ENCODE measurements at regions not wholly inside any gene's neighbourhood (a gene's known extent, or its start where the extent isn't known, plus 50 kb on each side); places are given as distances from the start of the nearest gene placed in this dataset.
A peak's percentile ranks its signal among the peaks of the same experiment; 100 is the strongest.

DNA sequence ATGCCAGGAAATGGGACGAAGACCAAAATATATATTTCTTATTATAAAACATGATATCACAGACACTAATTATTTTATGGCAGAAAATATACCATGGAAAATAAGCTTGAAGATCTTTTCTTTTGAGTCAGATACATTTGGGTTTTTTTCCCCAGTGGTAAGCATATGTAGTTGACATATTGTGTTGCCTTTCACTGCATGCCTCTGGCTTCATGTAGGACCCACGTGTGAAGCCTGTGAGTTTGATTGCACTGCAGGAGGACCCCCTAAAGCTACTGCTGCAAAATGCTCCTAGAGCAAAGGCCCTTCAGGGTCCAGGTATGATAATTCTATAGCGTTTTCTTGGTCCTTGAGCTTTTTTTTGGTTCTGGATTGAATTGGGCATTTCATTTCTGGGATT lies 190.7 kb upstream of the KIRREL3 start:
- no peaks in the 10 kb centered on the region for H3K4me1 Mint-ChIP-seq
- ATAC-seq (no peak), DNase-seq (no peak)
- POLR2A ChIA-PET, result no interaction called here
- peaks cover 0 to 27% (median under 1%) of the 10 kb centered on the region in 5 donors for H3K27me3 Mint-ChIP-seq
- H3K9me3 Mint-ChIP-seq, result peaks cover 0 to 14% (median 0%) of the 10 kb centered on the region in 9 donors
- no peaks in the 10 kb centered on the region for H3K36me3 Mint-ChIP-seq
- H3K27ac Mint-ChIP-seq, result no peak overlapping the region
- H3K4me3 Mint-ChIP-seq, result no peak overlapping the region

DNA sequence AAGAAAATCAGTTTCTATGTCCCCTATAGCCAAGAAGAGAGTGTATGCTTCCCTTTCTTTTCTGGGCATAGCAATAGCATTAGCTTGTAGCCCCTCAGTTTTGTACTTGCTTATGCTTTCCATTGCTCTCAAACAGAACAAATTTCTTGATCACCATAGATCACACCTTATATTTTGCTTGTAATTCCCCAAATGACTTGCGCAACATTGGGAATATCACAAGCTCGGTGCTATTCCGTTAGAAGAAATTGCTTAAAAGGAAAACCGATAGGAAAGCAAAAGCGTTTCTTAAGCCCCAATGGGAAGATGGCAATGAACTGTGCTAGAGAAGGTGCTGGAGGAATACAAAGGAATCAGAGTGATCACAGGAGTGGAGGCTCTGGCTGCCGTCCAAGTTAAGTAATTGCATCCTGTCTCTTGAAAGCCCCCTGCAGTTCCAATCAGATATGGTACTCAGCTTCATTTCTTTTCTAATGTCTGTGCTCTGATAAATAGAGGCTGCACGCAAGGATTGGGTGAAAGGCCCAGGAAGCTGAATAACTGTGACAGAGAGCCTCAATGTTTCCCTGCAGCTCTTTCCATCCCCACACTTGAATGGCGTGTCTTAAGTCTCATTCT lies 182.1 kb upstream of the KIRREL3 start:
- no peaks in the 10 kb centered on the region for H3K36me3 Mint-ChIP-seq
- H3K27me3 Mint-ChIP-seq, result peaks cover 0 to 8% (median 0%) of the 10 kb centered on the region in 5 donors
- no peak for ATAC-seq
- no peak overlapping the region for H3K27ac Mint-ChIP-seq
- DNase-seq, result no peak
- peaks cover 0 to 9% (median 0%) of the 10 kb centered on the region in 9 donors for H3K9me3 Mint-ChIP-seq
- no peaks in the 10 kb centered on the region for H3K4me1 Mint-ChIP-seq
- POLR2A ChIA-PET, result no interaction called here
- H3K4me3 Mint-ChIP-seq, result no peak overlapping the region

DNA sequence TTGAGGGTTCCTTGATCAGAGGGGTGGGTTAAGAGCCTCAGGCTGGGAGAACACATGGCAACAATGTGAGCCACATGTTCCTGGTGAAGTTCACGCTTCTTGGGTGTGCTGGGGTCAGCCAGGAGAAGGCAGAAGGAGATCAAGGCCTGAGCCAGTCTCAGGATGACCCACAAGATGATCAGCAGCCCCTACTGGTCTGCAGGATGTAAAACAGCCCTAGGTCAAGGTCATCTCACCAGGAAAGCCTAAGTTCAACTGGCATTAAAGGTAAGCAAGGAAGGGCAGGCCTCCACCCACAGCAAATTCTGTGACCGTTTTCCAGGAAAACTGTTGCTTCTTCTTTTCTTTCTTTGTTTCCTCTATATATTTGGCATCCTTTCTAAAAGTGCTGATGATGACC lies 156.7 kb upstream of the KIRREL3 start:
- POLR2A ChIA-PET, result no interaction called here
- H3K9me3 Mint-ChIP-seq, result peaks cover 0 to 2% (median 0%) of the 10 kb centered on the region in 9 donors
- no peak overlapping the region for H3K4me3 Mint-ChIP-seq
- no peaks in the 10 kb centered on the region for H3K4me1 Mint-ChIP-seq
- DNase-seq, result no peak
- no peak for ATAC-seq
- peaks cover 0 to 1% (median 0%) of the 10 kb centered on the region in 5 donors for H3K27me3 Mint-ChIP-seq
- no peaks in the 10 kb centered on the region for H3K36me3 Mint-ChIP-seq
- H3K27ac Mint-ChIP-seq, result no peak overlapping the region

DNA sequence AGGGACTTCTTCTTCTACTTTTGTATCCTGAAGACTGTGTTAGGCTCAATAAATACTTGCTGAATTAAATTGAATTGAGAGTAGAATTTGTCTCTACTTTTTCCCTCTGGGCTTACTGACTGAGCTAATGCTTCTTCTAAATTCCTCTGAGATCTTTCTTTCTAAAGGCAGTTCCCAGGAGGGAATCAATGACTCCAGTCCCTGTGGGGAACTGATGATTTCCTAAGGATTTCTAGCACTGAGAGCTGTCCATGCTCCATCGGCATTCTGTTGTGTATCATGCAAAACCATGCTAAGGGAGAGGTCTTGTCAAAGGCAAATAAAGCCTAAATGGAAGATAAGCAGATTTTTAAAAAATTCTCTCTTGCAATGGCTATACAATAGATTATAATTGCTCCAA lies 148.8 kb upstream of the KIRREL3 start:
- no peak overlapping the region for H3K4me3 Mint-ChIP-seq
- POLR2A ChIA-PET, result no interaction called here
- H3K36me3 Mint-ChIP-seq, result no peaks in the 10 kb centered on the region
- DNase-seq, result no peak
- H3K27ac Mint-ChIP-seq, result no peak overlapping the region
- H3K9me3 Mint-ChIP-seq, result peaks cover 0 to 2% (median 0%) of the 10 kb centered on the region in 9 donors
- ATAC-seq, result no peak
- H3K4me1 Mint-ChIP-seq, result no peaks in the 10 kb centered on the region
- H3K27me3 Mint-ChIP-seq, result peaks cover 0 to 1% (median 0%) of the 10 kb centered on the region in 5 donors

DNA sequence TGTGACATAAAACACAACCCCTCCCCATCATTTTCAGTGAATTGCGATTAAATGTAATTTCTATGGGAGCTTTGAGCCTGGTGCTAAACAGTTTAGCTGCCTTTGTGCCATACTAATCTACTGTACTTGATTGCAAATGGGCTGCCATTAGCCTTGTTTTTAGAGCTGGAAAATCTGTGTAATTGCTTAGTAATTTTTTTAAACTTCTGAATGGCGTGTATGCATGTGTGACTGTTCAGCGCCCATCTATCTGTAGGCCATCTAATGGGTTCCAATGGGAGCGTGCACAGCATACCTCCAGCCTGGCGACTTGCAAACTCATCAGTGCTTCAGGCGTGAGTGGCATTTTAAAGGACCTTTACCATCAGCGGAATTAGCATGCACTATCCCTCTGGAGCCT lies 142.7 kb upstream of the KIRREL3 start:
- no peaks in the 10 kb centered on the region for H3K4me1 Mint-ChIP-seq
- no peak for DNase-seq
- no peaks in the 10 kb centered on the region for H3K36me3 Mint-ChIP-seq
- peaks cover 0 to 2% (median 0%) of the 10 kb centered on the region in 9 donors for H3K9me3 Mint-ChIP-seq
- H3K27ac Mint-ChIP-seq, result no peak overlapping the region
- no peak overlapping the region for H3K4me3 Mint-ChIP-seq
- POLR2A ChIA-PET, result no interaction called here
- no peak for ATAC-seq
- H3K27me3 Mint-ChIP-seq, result peaks cover 0 to 4% (median 1%) of the 10 kb centered on the region in 5 donors

DNA sequence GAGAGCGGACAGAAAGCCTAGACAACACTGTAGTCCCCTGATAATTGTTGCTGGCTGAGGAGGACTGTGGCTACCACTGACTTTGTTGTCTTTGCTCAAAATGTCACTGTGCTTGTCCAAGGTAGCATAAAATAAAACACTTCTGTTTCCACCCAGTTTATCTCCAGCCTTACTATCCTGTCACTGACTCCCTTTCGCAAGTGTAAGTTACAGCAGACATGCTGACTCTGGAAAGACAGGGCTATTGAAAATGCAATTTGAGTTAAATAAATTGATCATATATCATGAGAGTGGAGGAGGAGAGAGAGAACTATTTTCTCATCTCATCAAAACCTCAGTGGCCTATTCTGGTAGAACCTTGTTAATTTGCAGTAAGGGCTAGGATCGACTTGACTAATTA lies 138.0 kb upstream of the KIRREL3 start:
- ATAC-seq, result no peak
- Mint-ChIP-seq H3K9me3 (peaks cover 0 to 8% (median 0%) of the 10 kb centered on the region in 9 donors), H3K4me1 (no peaks in the 10 kb centered on the region), H3K27me3 (peaks cover 0 to 4% (median 1%) of the 10 kb centered on the region in 5 donors), H3K4me3 (no peak overlapping the region), H3K27ac (no peak overlapping the region), H3K36me3 (no peaks in the 10 kb centered on the region)
- no peak for DNase-seq
- POLR2A ChIA-PET, result no interaction called here

DNA sequence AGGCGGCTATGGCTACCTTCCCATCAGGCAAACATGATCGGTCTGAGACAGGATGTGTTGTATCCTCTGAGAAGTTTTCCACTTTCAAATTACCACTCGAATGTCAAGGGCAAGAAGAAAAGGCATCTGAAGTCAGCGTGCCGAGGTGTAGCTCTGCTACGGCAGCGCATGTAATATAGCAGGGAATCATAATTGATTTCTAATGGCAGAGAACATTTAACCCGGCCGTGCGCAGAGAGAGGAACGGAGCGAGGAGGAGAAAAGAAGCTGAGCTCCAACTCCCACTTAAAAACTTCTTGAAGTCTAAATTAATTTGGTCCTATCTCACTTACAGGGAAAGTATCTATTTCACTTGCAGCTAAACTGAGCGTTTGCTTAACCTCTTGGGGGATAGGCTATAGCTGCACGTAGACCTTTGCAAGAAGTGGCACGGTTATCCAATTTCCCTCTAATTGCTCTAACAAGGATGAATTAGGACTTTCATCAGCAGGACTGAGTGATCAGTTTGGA lies 137.3 kb upstream of the KIRREL3 start:
- no peak for DNase-seq
- Mint-ChIP-seq H3K27ac (peak overlapping the region in 1 of 10 donors; percentile 20), H3K9me3 (peaks cover 0 to 16% (median 0%) of the 10 kb centered on the region in 9 donors), H3K4me3 (no peak overlapping the region), H3K27me3 (peaks cover 0 to 4% (median 1%) of the 10 kb centered on the region in 5 donors), H3K4me1 (no peaks in the 10 kb centered on the region), H3K36me3 (no peaks in the 10 kb centered on the region)
- ATAC-seq, result no peak
- POLR2A ChIA-PET, result no interaction called here

DNA sequence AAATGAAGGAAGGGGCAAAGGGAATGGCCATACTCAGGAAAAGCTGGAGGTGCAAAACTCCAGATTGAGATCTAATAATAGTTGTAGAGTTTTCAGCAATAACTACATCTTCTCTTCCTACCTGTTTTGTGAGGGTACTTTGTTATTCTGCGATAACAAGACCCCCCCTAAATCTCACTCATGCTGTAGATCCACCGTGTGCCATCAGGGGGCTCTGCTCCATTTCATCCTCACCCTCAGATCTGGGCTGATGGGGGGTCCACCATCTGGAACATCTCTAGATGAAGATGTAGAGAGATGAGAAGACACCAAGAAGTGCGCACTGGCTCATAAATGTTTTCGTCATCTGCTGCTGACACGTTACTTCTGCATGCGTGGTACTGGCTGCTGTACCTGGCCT lies 135.9 kb upstream of the KIRREL3 start:
- H3K9me3 Mint-ChIP-seq, result peaks cover 0 to 17% (median 0%) of the 10 kb centered on the region in 9 donors
- peaks cover 0 to 4% (median 2%) of the 10 kb centered on the region in 5 donors for H3K27me3 Mint-ChIP-seq
- H3K36me3 Mint-ChIP-seq, result no peaks in the 10 kb centered on the region
- H3K27ac Mint-ChIP-seq, result no peak overlapping the region
- POLR2A ChIA-PET, result no interaction called here
- H3K4me1 Mint-ChIP-seq, result no peaks in the 10 kb centered on the region
- ATAC-seq (no peak), DNase-seq (no peak)
- H3K4me3 Mint-ChIP-seq, result no peak overlapping the region

DNA sequence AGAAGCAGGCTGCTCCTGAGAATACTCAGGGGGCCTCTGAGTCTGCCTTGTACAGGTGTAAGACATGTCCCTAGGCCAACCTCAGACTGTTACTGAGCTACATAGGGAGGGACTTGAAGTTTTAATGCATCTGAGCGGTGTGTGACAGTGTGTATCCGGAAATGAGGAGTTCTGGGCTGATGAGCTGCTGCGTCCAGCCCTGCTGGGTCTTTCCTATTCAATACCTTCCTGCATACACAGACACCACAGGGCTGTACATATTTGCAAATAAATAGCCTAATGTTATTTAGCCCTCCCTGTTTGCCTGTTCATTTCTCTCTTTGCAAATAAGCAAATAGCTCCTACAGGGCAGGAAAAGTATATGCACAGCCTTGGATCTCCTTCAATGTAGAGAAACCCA lies 134.7 kb upstream of the KIRREL3 start:
- no peaks in the 10 kb centered on the region for H3K4me1 Mint-ChIP-seq
- POLR2A ChIA-PET, result no interaction called here

DNA sequence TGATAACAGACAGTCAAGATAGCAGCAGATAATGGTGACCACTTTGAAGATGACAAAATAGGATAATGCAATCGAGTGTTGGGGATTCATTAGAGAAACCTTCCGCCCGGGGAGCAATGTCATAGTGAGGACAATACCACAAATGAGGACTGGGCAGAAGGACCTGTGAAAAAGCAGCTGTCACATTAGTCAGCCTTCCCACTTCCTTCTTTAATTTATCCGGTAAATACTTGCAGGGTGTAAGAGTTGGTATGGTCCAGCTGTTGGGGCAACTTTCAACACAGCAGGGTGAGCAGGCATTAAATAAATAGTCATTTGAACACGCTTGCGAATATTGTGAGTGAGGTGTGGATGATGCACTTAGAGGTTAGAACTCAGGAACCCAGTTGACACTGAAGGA lies 132.5 kb upstream of the KIRREL3 start:
- POLR2A ChIA-PET, result no interaction called here
- ATAC-seq (no peak), DNase-seq (no peak)
- H3K27me3 Mint-ChIP-seq, result peaks cover 0 to 4% (median 2%) of the 10 kb centered on the region in 5 donors
- H3K27ac Mint-ChIP-seq, result no peak overlapping the region
- no peaks in the 10 kb centered on the region for H3K36me3 Mint-ChIP-seq
- H3K4me3 Mint-ChIP-seq, result no peak overlapping the region
- H3K4me1 Mint-ChIP-seq, result no peaks in the 10 kb centered on the region
- H3K9me3 Mint-ChIP-seq, result peaks cover 0 to 17% (median 0%) of the 10 kb centered on the region in 9 donors

More for the DNA sequence above, 134.7 kb upstream of the KIRREL3 start:
- DNase-seq, result no peak
- Mint-ChIP-seq H3K27me3 (peaks cover 0 to 4% (median 2%) of the 10 kb centered on the region in 5 donors), H3K27ac (no peak overlapping the region), H3K4me3 (no peak overlapping the region), H3K36me3 (no peaks in the 10 kb centered on the region), H3K9me3 (peaks cover 0 to 17% (median 0%) of the 10 kb centered on the region in 9 donors)
- no peak for ATAC-seq

DNA sequence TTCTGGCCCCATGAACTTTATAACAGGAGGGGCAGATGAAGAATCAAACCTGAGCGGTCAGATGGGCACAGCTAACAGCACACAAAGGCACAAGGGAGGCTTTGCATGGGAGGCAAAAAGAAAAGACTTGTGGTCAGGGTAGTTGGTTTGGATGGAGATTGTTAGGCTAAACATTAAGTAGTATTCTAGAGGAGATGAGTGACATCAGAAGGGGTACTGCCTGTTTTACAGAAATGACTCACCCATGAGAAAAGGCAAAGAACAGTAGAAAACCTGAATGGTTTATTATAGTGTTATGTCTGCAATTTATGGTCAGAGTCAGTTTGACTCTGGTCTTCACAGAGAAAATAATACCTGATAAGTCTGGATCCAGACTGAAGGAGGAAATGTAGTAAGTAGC lies 129.8 kb upstream of the KIRREL3 start:
- Mint-ChIP-seq H3K4me3 (no peak overlapping the region), H3K27ac (no peak overlapping the region), H3K9me3 (peaks cover 0 to 17% (median 0%) of the 10 kb centered on the region in 9 donors), H3K27me3 (peaks cover 0 to 4% (median 2%) of the 10 kb centered on the region in 5 donors), H3K4me1 (no peaks in the 10 kb centered on the region), H3K36me3 (no peaks in the 10 kb centered on the region)
- POLR2A ChIA-PET, result no interaction called here
- DNase-seq, result no peak
- no peak for ATAC-seq

DNA sequence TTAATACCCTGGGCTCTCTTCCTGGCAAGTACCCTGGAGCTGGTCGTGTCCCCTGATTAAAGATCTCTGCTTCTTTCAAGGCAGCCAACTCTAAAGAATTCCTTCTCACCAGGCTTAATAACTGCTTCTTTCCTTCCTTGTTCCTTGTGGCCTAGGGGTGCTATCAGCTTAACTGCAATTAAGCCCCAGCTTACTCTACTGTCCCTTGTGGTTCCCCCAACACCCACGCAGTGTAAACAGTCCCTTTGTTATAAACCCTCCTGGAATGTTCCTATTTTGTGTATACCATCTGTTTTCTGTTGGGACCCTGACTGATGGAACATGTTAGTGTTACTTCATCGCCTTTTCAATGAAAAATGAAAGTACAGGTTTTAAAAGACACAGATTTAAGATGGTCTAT lies 126.4 kb upstream of the KIRREL3 start:
- ATAC-seq, result no peak
- peaks cover 0 to 3% (median 0%) of the 10 kb centered on the region in 5 donors for H3K27me3 Mint-ChIP-seq
- H3K4me1 Mint-ChIP-seq, result no peaks in the 10 kb centered on the region
- peaks cover 0 to 5% (median 0%) of the 10 kb centered on the region in 9 donors for H3K9me3 Mint-ChIP-seq
- H3K36me3 Mint-ChIP-seq, result no peaks in the 10 kb centered on the region
- peak overlapping the region in 1 of 10 donors; percentile 9 for H3K27ac Mint-ChIP-seq
- no peak for DNase-seq
- H3K4me3 Mint-ChIP-seq, result no peak overlapping the region
- POLR2A ChIA-PET, result no interaction called here

DNA sequence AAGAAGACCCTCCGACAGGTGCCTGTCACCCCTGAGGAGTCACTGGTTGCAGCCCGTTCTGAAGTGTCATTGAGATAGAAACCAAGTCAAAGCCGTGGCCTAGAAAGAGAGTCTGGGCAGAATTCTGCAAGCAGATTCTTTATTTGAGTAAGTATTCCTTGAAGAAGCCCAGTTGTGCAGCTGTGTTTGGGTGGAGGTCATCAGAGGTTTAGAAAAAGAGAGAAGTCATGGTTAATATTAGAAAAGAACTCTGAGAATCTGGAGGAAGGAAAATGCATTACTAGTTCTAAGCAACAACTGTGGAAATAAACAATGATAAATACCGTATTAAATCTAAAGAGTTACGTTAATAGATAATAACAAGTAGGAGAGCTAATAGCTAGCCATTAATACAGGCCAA lies 118.8 kb upstream of the KIRREL3 start:
- DNase-seq (no peak), ATAC-seq (no peak)
- no peak overlapping the region for H3K27ac Mint-ChIP-seq
- peaks cover 0 to 5% (median 0%) of the 10 kb centered on the region in 9 donors for H3K9me3 Mint-ChIP-seq
- H3K4me3 Mint-ChIP-seq, result no peak overlapping the region
- H3K36me3 Mint-ChIP-seq, result no peaks in the 10 kb centered on the region
- POLR2A ChIA-PET, result no interaction called here
- H3K27me3 Mint-ChIP-seq, result peaks cover 0 to 5% (median 0%) of the 10 kb centered on the region in 5 donors
- H3K4me1 Mint-ChIP-seq, result no peaks in the 10 kb centered on the region

DNA sequence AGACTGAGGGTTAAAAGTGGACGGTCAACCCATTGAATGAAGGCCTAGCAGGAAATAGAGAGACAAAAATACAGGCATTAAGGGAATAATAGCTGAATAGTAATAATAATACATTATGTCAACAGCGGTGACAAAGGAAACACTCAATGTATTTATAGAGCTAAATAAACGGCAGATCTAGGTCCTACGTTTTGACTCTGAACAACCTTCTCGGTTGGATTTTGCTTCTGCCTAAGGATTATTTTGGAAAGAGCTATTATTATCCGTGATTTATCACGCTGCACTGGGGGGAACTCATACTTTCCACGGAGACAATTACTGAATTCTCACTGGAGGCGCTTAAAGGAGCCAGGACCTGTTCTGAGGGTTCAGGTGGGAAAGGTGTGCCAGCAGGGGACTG lies 118.2 kb upstream of the KIRREL3 start:
- no peak overlapping the region for H3K4me3 Mint-ChIP-seq
- no peak overlapping the region for H3K27ac Mint-ChIP-seq
- no peaks in the 10 kb centered on the region for H3K36me3 Mint-ChIP-seq
- DNase-seq, result no peak
- peaks cover 0 to 5% (median 2%) of the 10 kb centered on the region in 5 donors for H3K27me3 Mint-ChIP-seq
- peaks cover 0 to 5% (median 0%) of the 10 kb centered on the region in 9 donors for H3K9me3 Mint-ChIP-seq
- no peaks in the 10 kb centered on the region for H3K4me1 Mint-ChIP-seq
- POLR2A ChIA-PET, result no interaction called here
- no peak for ATAC-seq
